ENCODE measurements at regions not wholly inside any gene's neighbourhood (a gene's known extent, or its start where the extent isn't known, plus 50 kb on each side); places are given as distances from the start of the nearest gene placed in this dataset.

DNA sequence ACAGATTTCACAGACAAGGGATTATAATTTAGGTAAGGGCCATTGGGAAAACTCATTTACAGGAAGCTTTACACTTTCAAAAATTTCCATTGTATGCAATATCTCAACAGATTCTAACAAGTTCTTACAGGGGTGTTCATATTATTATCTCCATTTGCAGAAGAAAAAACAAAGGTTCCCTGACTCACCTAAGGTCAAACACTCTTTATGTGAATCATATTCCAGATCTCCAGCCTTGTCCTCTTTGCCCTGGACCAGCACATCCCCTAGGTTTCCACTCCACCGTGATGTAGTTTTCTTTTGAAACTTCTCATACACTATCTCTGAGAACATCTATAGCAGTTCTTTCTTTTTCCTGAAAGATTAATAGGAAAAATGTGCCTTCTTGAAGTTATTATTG is 96.4 kb upstream of the HS3ST1 start:
- no peak for DNase-seq (ENCODE audit: low read depth)

DNA sequence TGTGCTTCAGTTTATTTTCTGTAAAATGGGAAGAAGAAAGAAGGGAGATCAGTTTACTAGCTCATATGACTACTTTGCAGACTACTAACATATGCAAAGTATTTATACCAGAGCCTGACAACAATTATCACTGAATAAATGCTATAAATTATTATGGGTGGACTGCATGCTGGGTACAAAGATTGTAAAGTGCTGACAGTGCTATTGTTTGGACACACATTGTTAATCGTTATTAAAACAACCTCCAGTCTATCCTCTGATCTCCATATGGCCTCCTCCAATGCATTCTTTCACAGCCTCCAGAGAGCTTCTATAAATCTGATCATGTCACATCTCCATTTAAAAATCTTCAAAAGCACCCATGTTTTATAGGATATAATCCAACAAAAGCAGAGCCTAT is 90.1 kb upstream of the HS3ST1 start:
- no peak for DNase-seq (ENCODE audit: low read depth)

DNA sequence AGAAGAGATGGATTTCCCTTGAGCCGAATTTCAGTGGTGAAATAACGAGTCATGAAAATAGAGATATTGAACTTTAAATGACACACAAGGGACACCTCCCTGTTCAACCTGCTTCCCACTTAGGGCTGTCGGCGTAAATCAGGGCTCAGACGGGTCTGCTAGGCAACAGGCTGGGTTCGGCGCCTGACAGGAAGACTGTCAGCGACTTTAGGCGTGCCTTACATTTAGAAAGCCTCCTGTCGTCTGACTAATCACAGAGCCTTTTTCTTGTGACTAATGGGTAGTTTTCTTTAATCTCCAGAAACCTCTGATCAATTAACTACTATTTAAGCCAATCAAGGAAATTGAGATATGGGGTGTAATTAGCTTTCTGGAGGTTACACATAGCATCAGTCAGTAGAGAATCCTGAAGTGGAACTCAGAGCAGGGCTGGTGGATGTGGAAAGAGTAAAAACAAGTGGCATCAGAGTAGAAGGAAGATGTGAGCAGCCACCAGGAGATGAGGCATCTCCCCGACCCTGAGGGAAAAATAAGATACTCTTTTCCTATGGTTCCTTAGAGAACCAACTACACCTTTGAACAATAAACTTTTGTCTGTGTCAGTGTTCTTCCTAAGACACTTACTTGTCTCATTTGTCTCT is 86.2 kb upstream of the HS3ST1 start:
- no peak for DNase-seq (ENCODE audit: low read depth)

DNA sequence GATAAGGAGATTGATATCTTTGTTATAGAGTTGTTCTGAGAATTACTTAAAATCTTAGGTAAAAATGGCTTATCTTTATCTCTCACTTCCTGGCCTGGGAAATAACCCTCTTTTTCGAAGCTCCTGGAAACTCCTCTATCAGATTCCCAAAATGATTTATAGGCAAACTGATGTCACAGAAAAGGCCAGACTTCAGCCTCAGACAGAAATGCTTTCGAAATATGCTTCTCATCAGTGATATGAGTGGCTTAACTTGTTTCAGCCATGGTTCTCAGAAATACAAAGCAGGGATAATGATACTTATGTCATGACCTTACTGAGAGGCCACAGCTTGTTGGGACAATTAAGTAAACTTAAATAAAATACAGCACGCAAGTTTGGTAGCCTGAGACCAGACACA is 85.3 kb upstream of the HS3ST1 start:
- no peak for DNase-seq (ENCODE audit: low read depth)

DNA sequence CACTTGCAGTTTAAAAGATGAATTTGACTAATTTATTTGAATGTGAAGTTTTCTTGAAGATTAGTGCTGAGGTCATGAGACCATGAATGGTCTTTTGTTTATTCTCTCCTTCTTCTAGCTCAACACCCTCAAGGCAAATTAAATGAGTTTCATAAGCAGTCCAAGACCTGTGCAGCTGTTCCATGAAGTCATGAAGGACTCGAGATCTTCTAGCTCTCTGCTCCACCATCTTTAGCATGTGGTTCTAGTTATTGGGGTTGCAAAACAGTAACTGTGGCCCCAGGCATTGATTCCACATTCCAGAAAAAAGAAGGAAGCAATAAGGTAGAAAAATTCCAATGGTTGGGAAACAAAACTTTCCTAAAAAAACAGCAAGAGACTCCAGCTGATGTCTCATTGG is 84.2 kb upstream of the HS3ST1 start:
- DNase-seq (ENCODE audit: low read depth), result no peak

DNA sequence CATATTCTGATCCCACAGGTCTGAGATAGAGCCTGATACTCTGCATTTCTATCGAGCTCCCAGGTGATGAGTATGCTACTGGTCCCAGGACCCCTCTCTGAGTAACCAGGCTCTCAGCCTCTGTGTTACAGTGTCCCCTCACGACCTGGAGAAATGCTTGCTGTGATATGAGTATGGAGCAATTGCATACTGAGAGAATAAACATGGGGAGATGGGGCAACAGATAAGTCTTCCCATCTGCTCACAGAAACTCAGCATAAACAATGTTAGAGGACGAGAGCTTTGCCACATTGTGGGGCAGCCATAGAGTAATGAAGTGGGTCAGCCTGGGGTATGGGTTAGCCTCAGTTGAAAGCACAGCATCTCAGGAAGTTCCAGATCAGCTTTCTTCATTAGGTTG is 82.6 kb upstream of the HS3ST1 start:
- DNase-seq (ENCODE audit: low read depth), result no peak

DNA sequence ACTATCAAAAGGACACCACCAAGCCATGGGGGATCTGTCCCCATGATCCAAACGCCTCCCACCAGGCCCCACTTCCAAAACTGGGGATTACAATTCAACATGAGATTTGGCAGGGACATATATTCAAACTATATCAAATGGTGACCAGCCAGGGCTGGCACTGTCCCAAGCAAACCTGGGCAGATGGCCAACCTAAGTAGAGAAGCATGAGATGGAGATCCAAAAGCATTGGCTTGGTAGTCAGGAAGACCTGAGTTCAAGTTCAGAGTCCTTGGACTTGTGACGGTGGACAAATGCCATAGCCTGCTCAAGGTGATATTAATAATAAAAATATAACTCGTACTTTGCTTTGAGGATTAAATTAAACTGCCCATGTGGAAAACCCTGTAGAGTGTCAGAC is 79.2 kb upstream of the HS3ST1 start:
- no peak for DNase-seq (ENCODE audit: low read depth)

DNA sequence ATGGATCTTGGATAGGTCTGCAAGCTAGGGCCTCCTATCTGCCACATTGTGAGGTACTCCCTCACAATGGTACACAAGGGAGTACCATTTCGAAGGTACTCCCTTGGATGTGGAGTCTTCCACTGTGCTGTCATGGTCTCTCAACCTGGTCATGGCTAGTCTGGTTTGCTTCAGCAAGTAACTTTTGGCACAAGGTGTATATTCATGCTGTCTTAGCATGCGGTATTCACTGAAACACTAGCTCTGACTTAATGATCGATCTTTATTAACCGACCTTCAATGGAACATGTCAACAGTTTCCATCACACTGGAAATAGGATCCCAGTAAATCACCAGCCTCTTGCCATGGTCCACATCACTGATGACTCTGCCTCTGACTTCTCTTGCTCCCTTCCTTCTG is 77.5 kb upstream of the HS3ST1 start:
- no peak for DNase-seq (ENCODE audit: low read depth)

DNA sequence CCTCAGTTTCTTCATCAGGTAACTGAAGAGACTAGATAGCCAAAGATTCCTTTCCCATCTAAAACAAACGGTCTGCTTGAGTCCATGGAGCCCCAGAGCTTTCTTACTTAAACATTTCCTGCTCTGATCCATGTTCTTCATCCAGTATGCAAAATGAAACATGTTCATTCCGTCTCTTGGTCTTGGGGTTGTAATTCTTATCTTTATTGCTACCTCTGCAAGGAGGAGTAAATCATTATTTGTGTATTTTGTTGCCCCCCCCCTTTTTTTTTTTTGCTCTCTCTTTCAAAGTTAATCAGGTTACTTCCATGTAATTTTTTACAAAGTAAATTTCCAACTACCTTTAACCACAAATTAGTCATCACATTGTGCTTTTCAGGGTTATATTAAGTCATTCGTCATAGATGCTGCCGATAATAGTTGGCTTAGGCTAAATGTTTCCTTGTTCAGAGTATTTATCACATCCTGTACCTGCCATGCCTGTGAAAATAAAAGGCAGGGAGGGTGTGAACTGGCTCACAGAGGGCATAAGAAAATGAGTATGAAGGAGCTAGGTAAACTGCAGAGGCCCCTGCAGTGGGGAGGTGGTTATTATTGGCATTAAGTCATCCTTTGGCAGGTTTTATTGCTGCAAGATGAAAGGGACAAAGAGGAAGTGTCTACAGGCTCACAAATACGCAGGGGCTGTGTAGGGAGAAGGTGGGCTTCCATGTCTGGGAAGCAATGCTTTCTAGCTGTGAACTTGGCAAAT is 76.7 kb upstream of the HS3ST1 start:
- peak; percentile 4 for DNase-seq (ENCODE audit: low read depth)

DNA sequence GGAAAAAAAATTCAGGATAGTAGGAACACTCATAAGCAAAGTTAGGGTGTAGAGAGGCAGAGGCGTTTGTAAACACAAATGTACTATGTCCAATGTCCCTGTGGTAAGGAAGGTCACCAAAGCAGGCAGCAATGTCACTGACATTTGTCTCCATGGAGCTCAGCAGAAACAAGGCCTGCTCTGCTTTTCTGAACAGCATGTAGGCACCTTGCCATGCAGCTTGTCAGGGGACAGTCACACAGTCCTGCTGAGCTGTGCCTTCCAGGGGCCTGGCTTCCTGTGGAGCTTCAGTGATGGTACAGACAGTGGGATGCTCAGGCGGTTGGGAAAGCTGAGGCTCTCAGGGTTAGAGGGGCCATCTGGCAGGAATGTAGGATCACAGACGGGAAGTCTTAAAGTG is 74.5 kb upstream of the HS3ST1 start:
- no peak for DNase-seq (ENCODE audit: low read depth)

DNA sequence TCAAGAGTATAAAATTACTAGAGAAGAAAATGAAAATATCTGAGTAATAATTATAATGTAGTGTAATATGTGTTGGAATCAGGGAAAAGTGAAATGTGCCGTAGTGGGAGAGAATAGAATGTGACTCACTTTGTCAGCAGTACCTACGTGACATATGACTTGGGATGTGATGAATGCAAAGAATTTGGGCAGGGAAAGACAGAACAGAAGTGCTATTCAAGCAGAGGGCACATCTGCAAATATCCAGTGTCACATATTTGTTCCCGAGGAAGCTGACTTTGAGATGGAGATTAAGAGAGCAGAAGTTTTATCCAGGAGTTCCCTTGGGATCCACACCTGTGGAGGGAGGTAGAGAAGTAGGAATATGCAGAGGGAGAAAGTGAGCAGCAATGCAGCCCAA is 69.3 kb upstream of the HS3ST1 start:
- DNase-seq (ENCODE audit: low read depth), result no peak

DNA sequence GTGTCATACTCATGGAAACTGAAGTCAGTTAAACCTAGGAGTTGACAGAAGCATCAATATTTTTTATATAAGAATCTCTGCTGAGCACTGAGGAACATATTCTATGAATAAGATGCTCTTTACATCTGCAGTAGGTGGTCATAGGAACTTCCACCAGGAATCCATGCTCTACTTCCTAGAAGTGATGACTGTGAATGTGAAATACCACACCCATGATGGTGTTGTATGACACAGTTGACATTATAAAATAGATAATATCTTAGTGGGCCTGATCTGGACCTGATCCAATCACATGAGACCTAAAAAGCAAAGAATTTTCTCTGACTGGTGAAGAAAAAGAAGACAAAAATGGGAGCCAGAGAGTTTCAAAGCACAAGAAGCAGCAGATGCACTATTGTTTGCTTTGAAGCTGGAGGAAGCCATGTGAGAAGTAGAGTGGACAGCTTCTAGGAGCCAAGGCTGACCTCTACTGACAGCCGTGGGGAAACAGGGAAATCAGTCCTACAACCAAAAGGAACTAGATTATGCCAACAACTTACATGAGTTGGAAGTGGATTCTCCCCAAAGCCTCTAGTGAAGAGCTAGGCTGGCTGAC is 68.6 kb upstream of the HS3ST1 start:
- DNase-seq (ENCODE audit: low read depth), result no peak

DNA sequence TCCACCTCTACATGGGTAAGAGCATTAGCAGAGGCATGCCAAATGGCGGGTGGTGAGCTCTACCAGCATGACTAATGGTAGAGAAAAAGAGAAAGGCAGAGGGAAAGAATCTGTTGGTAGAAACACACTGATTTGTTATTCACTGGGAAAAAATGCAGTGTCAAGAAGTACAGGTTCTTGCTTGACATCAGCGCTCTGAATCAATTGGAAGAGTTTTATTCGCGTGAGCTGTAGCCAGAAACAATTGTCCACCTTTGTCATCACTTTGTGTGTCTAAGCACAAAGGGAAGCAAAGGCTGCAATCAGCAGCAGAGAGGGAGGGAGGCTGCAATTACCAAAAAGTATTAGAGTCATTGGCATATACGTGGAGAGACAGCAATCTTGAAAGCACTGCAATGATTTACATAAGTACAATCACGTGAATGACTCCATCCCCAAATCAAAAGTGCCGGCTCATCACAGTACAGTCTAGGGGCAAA is 67.7 kb upstream of the HS3ST1 start:
- DNase-seq (ENCODE audit: low read depth), result no peak

DNA sequence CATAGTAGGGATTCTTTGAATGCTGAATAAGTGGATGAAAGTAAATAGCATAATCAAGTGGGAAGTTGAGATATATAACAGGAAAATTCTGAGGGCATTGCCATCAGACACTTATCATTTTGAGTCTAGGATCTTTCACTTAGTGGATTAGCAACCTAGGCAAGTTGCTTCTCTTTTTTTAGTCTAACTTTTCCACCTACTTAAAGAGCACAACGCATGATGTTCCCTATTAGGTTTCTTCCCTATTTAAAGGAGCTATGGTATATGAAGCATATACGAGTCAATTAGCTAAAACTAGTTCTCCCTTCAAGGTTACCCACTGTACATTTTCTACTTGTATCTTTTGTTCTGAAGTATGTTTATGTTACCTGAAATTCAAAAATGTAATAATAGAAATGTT is 67.1 kb upstream of the HS3ST1 start:
- DNase-seq (ENCODE audit: low read depth), result no peak

DNA sequence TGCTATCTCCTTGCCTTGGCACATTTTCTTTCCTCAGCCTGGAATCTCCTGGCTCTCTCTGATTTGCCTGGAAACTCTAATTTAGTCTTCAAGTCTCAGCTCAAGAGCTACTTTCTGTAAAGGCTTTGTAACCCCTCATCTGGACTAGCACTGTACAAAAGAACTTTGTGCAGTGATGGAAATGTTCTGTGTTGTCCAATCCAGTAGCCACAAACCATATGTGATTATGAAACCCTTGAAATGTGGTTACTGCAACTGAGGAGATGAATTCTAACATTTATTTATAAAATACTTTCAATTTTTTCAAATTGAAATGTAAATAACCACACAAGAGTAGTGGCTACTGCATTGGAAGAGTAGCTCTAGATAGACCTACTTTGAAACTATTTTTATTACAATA is 66.6 kb upstream of the HS3ST1 start:
- DNase-seq (ENCODE audit: low read depth), result no peak

DNA sequence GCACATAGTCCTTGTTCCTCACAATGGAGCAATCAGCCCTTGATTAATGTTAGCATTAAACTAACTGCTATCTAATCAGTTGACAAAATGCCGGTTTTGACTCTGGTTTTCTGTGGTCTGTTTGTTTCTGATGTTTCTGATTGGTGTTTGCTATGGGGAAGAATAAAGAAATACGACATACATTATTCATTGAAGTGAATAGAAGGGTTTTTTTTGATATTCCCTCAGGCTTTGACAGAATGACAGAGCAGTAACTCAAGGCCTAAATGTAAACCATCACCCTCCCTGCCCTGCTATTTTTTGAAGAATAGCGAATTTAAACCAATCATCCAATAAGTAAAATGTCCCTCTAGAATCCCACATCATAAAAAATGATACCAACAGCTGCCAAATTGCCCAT is 65.5 kb upstream of the HS3ST1 start:
- DNase-seq (ENCODE audit: low read depth), result no peak

DNA sequence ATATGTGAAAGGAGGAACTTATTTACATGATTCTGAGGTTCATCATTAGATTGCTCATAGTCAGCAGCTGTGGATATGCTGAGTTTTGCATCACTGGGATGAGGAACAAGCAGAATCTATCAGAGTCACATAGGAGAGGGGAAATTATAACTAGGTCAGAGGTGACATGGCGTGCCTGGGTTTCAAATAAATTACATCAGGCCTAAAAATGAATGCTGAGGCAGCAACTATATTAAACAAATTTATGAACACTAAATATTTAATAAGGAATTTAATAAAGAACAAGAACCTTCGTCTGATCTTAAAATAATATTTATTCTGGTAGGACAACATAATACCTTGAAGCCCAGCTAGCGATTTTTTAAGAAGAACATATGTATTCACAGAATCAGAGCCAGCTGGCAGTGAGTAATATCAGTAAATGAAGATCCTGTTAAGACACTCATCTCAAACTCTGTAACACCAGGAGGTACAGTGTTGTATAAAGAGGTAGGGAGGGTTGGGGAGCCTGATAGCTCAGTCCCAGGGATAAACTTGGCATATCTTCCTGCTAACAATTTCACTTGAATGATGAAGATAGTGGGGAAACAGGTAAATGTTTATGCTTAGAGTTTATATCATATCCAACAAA is 60.9 kb upstream of the HS3ST1 start:
- DNase-seq (ENCODE audit: low read depth), result no peak

DNA sequence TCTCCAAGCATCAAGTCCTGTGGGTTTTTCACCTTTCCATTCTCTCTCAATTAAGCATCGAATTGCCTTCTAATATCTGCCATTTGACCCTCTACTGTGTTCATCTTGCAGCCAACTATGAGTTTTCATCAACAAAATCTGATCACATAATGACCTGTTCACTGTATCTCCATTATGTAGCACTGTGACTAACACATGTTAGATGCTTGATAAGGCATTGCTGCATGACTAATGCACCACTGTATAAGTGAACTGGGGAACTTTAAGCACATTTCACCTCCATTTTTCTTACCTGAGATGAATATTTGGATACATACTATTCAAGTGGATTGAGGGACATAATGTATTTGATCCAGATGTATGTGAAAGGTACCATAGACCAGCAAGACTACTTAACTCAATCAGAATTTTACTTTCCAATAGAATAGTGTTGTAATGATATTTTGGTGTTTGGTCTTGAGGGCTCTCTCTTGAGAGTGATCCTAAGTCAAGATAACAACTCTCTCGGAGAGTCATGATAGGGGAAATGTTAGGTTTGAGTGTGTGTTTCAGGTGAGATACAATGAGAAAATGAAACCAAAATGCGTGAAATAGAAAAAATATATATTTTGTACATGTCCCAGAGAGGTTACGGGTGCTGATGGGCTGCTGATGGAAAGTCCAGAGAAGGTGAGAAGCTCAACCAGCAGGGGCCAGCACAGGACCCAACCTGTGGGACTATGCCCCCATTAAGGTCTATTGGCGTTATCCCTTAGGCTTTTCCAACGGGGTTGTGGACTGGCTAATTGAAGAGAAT is 60.2 kb upstream of the HS3ST1 start:
- no peak for DNase-seq (ENCODE audit: low read depth)

DNA sequence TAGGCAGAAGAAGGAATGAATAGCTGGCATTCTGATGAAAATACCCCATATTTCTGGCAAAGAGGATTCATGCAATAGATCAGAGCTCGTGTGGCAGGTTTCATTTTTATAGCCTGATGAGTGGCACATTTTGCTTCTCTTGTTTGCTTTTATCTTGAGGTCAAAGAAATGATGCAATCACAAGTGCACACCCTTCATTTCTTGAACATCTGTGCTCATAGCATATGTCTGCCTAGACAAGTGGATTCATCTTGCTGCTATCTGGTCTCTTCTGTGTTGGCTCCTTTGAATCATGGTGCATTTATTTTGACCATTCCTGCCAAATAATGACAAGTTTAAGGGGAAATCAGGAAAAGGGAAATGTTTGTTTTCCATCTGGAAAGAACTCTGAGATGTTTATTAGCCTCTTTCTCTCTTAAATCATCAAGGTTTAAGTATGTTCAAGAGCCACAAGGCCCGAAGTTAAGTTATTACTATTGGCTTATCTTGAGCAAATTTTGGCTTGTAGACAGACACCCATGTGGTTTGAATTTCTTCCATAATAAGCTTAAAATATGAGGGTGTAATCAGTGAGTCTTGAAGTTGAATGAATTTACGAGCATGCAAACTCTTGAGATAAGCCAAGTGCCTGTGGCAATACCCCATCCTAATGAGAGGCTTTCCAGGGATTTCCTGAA is 59.3 kb upstream of the HS3ST1 start:
- DNase-seq (ENCODE audit: low read depth), result no peak

DNA sequence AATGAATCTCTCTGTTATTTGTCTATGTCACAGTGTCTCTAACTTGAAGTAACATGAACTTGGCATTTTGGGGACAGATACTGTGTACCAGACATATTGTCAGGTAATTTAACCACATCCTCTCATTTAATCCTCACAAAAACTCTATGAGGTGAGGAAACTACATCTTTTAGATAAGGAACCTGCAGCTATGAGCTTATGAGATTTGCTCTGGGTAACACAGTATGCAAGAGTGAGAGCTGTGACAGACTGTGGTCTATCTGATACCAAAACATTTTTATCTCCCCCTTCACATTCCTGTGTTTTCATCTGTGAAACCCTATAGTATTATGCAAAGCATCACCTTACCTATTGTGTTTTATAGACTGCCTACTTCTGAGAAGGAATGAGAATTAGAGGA is 58.4 kb upstream of the HS3ST1 start:
- DNase-seq (ENCODE audit: low read depth), result no peak

DNA sequence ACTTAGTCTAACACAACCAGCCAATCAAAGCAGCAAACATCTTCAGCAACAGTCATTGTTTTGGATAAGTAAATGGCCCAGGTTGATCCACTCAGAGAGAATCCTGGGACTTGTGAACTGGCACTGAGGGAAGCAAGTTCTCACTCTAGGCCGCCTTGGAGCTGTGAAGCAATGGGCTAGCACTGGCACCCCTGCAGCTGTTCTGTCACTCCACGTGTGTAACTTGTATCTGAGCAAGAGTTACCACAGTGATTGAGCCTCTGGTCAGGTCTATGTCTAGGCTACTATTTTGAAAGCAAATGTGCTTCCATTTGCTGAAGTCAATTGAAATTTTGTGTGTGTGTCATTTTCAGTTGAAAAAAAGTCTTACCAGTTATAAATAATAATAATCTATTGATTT is 57.2 kb upstream of the HS3ST1 start:
- DNase-seq (ENCODE audit: low read depth), result no peak

DNA sequence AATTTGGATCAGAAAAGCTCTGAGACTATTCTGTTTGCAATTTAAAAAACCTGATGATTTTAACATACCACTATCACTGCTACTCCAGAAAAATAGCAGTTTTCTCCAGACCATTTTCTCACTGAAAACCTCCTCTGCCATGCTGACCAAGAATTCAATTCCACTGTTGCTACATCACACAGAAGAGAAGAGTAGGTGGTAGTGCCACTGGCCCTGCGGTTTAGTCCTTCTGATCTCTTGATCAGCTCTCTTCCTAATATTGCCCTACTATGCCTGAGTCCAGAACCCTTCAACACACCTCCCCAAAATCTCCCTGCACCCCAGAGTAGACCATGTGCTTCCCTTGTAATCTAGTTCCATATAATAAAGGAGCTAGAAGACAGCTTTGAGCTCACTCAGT is 55.8 kb upstream of the HS3ST1 start:
- no peak for DNase-seq (ENCODE audit: low read depth)

All from activated T-helper 9 cell treated with anti-CD3 and anti-CD28 coated beads, Interleukin-2, amount 50 U/mL, for 16 hours (primary cell).